PC-9 (cell line): ENCODE measurements at regions not wholly inside any gene's neighbourhood (a gene's known extent, or its start where the extent isn't known, plus 50 kb on each side); places are given as distances from the start of the nearest gene placed in this dataset.

Experiments
- BruUV-seq: library from RNA; stranded (reverse); fragments of 400-500 nt; replicated peaks from 2 replicates; lab custom pipeline; 2021; lab: Mats Ljungman, UMichigan
- CTCF ChIA-PET: fragments of 300-600 bp; sonication (Branson Sonifier 250); formaldehyde crosslinking; loops from one replicate; lab custom pipeline; 2022; ENCODE audit warnings: antibody characterized with exemption; lab: Charles Lee
- POLR2A ChIA-PET: fragments of 300-600 bp; sonication (Branson Sonifier 250); formaldehyde crosslinking; loops from one replicate; lab custom pipeline; 2022; ENCODE audit warnings: antibody characterized with exemption; ENCODE audit not compliant: unreplicated experiment; lab: Charles Lee
- DNase-seq, 2 experiments: peaks; one replicate each; pipeline versions ENCODE4 v3.0.0 to v3.0.0-alpha.2; 2015 to 2022; ENCODE audit warnings: mixed read lengths in 1 of 2
- H2AFZ ChIP-seq: fragments of 200-600 bp; sonication (generic); 2 replicates; pipeline ENCODE4 v1.8.1; 2017; ENCODE audit warnings: antibody characterized with exemption
- H3F3A ChIP-seq: fragments of 200-600 bp; sonication (generic); 2 replicates; pipeline ENCODE4 v1.8.1; 2017; ENCODE audit warnings: antibody characterized with exemption, mild to moderate bottlenecking, low read depth; ENCODE audit not compliant: insufficient read depth
- H3K27ac ChIP-seq: fragments of 200-600 bp; sonication (generic); 2 replicates; pipeline ENCODE4 v1.6.1; 2016; ENCODE audit warnings: mixed run types
- H3K27me3 ChIP-seq: fragments of 200-600 bp; sonication (generic); 2 replicates; pipeline ENCODE4 v1.6.1; 2016; ENCODE audit warnings: low read depth, mixed run types; ENCODE audit not compliant: insufficient read depth
- H3K36me3 ChIP-seq: fragments of 200-600 bp; sonication (generic); 2 replicates; pipeline ENCODE4 v1.6.1; 2016; ENCODE audit warnings: low read depth, mixed run types
- H3K4me1 ChIP-seq: fragments of 200-600 bp; sonication (generic); replicated peaks from 2 replicates; pipeline ENCODE4 v1.6.1; 2016; ENCODE audit warnings: mixed run types; ENCODE audit not compliant: insufficient read depth
- H3K4me2 ChIP-seq: fragments of 200-600 bp; sonication (generic); 2 replicates; pipeline ENCODE4 v1.6.1; 2017; ENCODE audit warnings: mixed run types
- H3K4me3 ChIP-seq: fragments of 200-600 bp; sonication (generic); 2 replicates; pipeline ENCODE4 v1.6.1; 2016; ENCODE audit warnings: mixed run types
- H3K79me2 ChIP-seq: fragments of 200-600 bp; sonication (generic); 2 replicates; pipeline ENCODE4 v1.6.1; 2017; ENCODE audit warnings: low read depth, mixed run types
- H3K9me2 ChIP-seq: fragments of 200-600 bp; sonication (generic); 2 replicates; pipeline ENCODE4 v1.8.1; 2017; ENCODE audit warnings: mild to moderate bottlenecking; ENCODE audit not compliant: insufficient read depth
- H3K9me3 ChIP-seq: fragments of 200-600 bp; sonication (generic); 2 replicates; pipeline ENCODE4 v1.8.1; 2016; ENCODE audit warnings: low read depth; ENCODE audit not compliant: insufficient read depth
- H4K20me1 ChIP-seq: fragments of 200-600 bp; sonication (generic); 2 replicates; pipeline ENCODE4 v1.8.1; 2017; ENCODE audit not compliant: insufficient read depth
- EZH2 ChIP-seq: fragments of 200-600 bp; sonication (generic); IDR thresholded peaks from 2 replicates; pipeline ENCODE4 v1.8.0; 2017; ENCODE audit warnings: antibody characterized with exemption, low read depth
- intact Hi-C: fragments of 100-400 bp; cut with micrococcal nuclease; formaldehyde crosslinking; loops from one replicate; pipeline ENCODE4 v1.10.0; 2022; ENCODE audit not compliant: unreplicated experiment
- TF ChIP-seq, protein P1 (sequence below): fragments of 200-600 bp; sonication (generic); conservative IDR thresholded peaks from 2 replicates; pipeline ENCODE4 v1.6.1; 2017; ENCODE audit warnings: mixed run types, antibody characterized with exemption, mild to moderate bottlenecking, moderate library complexity

DNA sequence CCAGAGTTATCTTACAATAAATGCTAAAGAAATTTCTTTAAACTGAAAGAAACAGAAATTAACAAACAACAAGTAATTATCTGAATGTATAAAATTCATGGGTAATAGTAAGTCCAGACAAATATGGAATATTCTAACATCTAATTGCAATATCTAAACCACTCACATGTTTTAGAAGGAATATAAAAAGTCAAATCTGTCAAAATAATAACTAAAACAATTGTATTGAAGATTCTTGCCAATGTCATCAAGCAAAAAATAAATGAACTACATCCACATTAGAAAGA lies 942.9 kb upstream of the PCDH20 start:
- intact Hi-C loops: loop anchor here (1.0 to 10.0 kb wide), 2 partner anchors 238 to 344 kb away; no protein-coding TSS in a partner anchor
- POLR2A ChIA-PET: no interaction called here
- no peaks in the 10 kb centered on the region for H3K36me3 ChIP-seq
- H3K4me3 ChIP-seq: no peak overlapping the region
- H3K4me1 ChIP-seq: no peaks in the 10 kb centered on the region
- no peaks in the 10 kb centered on the region for H3K79me2 ChIP-seq
- H2AFZ ChIP-seq: no peak overlapping the region
- DNase-seq: no peak
- CTCF ChIA-PET: no interaction called here
- no peaks in the 10 kb centered on the region for H3K9me3 ChIP-seq
- no peaks in the 10 kb centered on the region for H3K27me3 ChIP-seq
- no peaks in the 10 kb centered on the region for H3K9me2 ChIP-seq
- no TSS peak for BruUV-seq
- no peak overlapping the region for H3K27ac ChIP-seq
- no peaks in the 10 kb centered on the region for H3F3A ChIP-seq
- TF ChIP-seq, protein P1, sequence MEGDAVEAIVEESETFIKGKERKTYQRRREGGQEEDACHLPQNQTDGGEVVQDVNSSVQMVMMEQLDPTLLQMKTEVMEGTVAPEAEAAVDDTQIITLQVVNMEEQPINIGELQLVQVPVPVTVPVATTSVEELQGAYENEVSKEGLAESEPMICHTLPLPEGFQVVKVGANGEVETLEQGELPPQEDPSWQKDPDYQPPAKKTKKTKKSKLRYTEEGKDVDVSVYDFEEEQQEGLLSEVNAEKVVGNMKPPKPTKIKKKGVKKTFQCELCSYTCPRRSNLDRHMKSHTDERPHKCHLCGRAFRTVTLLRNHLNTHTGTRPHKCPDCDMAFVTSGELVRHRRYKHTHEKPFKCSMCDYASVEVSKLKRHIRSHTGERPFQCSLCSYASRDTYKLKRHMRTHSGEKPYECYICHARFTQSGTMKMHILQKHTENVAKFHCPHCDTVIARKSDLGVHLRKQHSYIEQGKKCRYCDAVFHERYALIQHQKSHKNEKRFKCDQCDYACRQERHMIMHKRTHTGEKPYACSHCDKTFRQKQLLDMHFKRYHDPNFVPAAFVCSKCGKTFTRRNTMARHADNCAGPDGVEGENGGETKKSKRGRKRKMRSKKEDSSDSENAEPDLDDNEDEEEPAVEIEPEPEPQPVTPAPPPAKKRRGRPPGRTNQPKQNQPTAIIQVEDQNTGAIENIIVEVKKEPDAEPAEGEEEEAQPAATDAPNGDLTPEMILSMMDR: no peak
- TF ChIP-seq EZH2: no peak
- no peak overlapping the region for H3K4me2 ChIP-seq
- H4K20me1 ChIP-seq: no peaks in the 10 kb centered on the region; the same call in 1 of the 2 replicates

GRCh38 chr13:62357887-62358645 lies 942.4 kb upstream of the PCDH20 start:
- ChIA-PET CTCF (interaction anchor here (0.6 to 1.2 kb wide), 3 partner anchors 36 to 1776 kb away, joined by 3 to 4 read pairs (median 3); no protein-coding TSS in a partner anchor), POLR2A (interaction anchor here (0.7 kb wide), 1 partner anchor 1321 kb away, joined by 3 read pairs; no protein-coding TSS in a partner anchor)
- no TSS peak for BruUV-seq
- no peaks in the 10 kb centered on the region for H3K9me2 ChIP-seq
- TF ChIP-seq, protein P1: peak; percentile 65
- no peak for TF ChIP-seq EZH2
- no peaks in the 10 kb centered on the region for H3K79me2 ChIP-seq
- H3K27ac ChIP-seq: no peak overlapping the region
- H3F3A ChIP-seq: no peaks in the 10 kb centered on the region
- DNase-seq: peak in 1 of 2 experiments; percentile 33
- H3K36me3 ChIP-seq: no peaks in the 10 kb centered on the region
- intact Hi-C loops: loop anchor here (1.0 to 10.0 kb wide), 2 partner anchors 238 to 343 kb away; no protein-coding TSS in a partner anchor
- no peaks in the 10 kb centered on the region for H3K9me3 ChIP-seq
- H3K4me2 ChIP-seq: no peak overlapping the region
- H2AFZ ChIP-seq: no peak overlapping the region; the same call in 1 of the 2 replicates
- H3K4me1 ChIP-seq: no peaks in the 10 kb centered on the region
- no peaks in the 10 kb centered on the region for H3K27me3 ChIP-seq
- no peak overlapping the region for H3K4me3 ChIP-seq
- H4K20me1 ChIP-seq: no peaks in the 10 kb centered on the region; the same call in 1 of the 2 replicates

- Histone ChIP-seq H3K79me2 (no peaks in the 10 kb centered on the region), H3K36me3 (no peaks in the 10 kb centered on the region), H3K4me2 (no peak overlapping the region), H4K20me1 (no peaks in the 10 kb centered on the region; the same call in 1 of the 2 replicates), H3K4me3 (no peak overlapping the region), H3K4me1 (no peaks in the 10 kb centered on the region), H3F3A (no peaks in the 10 kb centered on the region), H3K27me3 (no peaks in the 10 kb centered on the region), H3K27ac (no peak overlapping the region), H3K9me3 (no peaks in the 10 kb centered on the region), H3K9me2 (no peaks in the 10 kb centered on the region), H2AFZ (no peak overlapping the region)
- TF ChIP-seq, protein P1: no peak
- TF ChIP-seq EZH2: no peak
- POLR2A ChIA-PET: no interaction called here
- intact Hi-C loops: loop anchor here (10.0 kb wide), 1 partner anchor 342 kb away; no protein-coding TSS in a partner anchor
- BruUV-seq: no TSS peak
- no peak for DNase-seq
- CTCF ChIA-PET: interaction anchor here (1.2 kb wide), 1 partner anchor 341 kb away, joined by 3 read pairs; no protein-coding TSS in a partner anchor
Measured at GRCh38 chr13:62356977-62357376, 941.3 kb upstream of the PCDH20 start.
